GM23248 (cell line): ENCODE measurements at regions not wholly inside any gene's neighbourhood (a gene's known extent, or its start where the extent isn't known, plus 50 kb on each side); places are given as distances from the start of the nearest gene placed in this dataset.

Experiments used
- EZH2 ChIP-seq: fragments of 200-600 bp; sonication (generic); IDR thresholded peaks from 2 replicates; pipeline ENCODE4 v1.6.1; 2018; ENCODE audit warnings: antibody characterized with exemption, mild to moderate bottlenecking; ENCODE audit not compliant: insufficient read depth, poor library complexity, severe bottlenecking
- EZH2phosphoT487 ChIP-seq: fragments of 200-600 bp; sonication (generic); IDR thresholded peaks from 2 replicates; pipeline ENCODE4 v1.6.1; 2018; ENCODE audit warnings: antibody characterized with exemption, moderate library complexity, mild to moderate bottlenecking, low read depth; ENCODE audit not compliant: insufficient read depth

- TF ChIP-seq EZH2phosphoT487 = no peak
- no peak for TF ChIP-seq EZH2
These were observed 184.6 kb upstream of the BCOR start for GRCh38 chrX:40282348-40282747.
